WTC11 (cell line): ENCODE measurements at regions not wholly inside any gene's neighbourhood (a gene's known extent, or its start where the extent isn't known, plus 50 kb on each side); places are given as distances from the start of the nearest gene placed in this dataset.

Experiments used
- ATF1 ChIP-seq: sonication (generic); formaldehyde crosslinking; IDR thresholded peaks from 2 replicates; pipeline ENCODE4 v1.8.1; 2023; ENCODE audit warnings: mild to moderate bottlenecking, moderate library complexity, missing genetic modification reagents
- GTF2I ChIP-seq: fragments of 250-450 bp; sonication (Bioruptor Pico); conservative IDR thresholded peaks from 2 replicates; pipeline ENCODE4 v1.4.0; 2021; ENCODE audit warnings: mild to moderate bottlenecking
- NFE2L1 ChIP-seq: sonication (generic); formaldehyde crosslinking; IDR thresholded peaks from 2 replicates; pipeline ENCODE4 v1.8.1; 2023; ENCODE audit warnings: missing genetic modification reagents
- SMAD3 ChIP-seq: sonication (generic); formaldehyde crosslinking; IDR thresholded peaks from 2 replicates; pipeline ENCODE4 v1.8.0; 2022; ENCODE audit warnings: missing genetic modification reagents, mild to moderate bottlenecking, borderline replicate concordance
- SMAD4 ChIP-seq: sonication (generic); formaldehyde crosslinking; IDR thresholded peaks from 2 replicates; pipeline ENCODE4 v1.8.0; 2022; ENCODE audit warnings: mild to moderate bottlenecking, missing genetic modification reagents
- TF ChIP-seq, protein P1 (sequence below): sonication (generic); formaldehyde crosslinking; IDR thresholded peaks from 2 replicates; pipeline ENCODE4 v1.8.0; 2022; ENCODE audit warnings: mild to moderate bottlenecking, missing genetic modification reagents
- TF ChIP-seq, protein P2 (sequence below): sonication (generic); formaldehyde crosslinking; IDR thresholded peaks from 2 replicates; pipeline ENCODE4 v1.8.0; 2023; ENCODE audit warnings: missing genetic modification reagents, mild to moderate bottlenecking, borderline replicate concordance
- TF ChIP-seq, protein P3 (sequence below): fragments of 200-600 bp; IDR thresholded peaks from 2 replicates; pipeline ENCODE4 v1.8.0; 2022; ENCODE audit warnings: antibody characterized with exemption
- TF ChIP-seq, protein P4 (sequence below): sonication (generic); formaldehyde crosslinking; IDR thresholded peaks from 2 replicates; pipeline ENCODE4 v1.8.1; 2022; ENCODE audit warnings: low read depth, missing genetic modification reagents, borderline replicate concordance

DNA sequence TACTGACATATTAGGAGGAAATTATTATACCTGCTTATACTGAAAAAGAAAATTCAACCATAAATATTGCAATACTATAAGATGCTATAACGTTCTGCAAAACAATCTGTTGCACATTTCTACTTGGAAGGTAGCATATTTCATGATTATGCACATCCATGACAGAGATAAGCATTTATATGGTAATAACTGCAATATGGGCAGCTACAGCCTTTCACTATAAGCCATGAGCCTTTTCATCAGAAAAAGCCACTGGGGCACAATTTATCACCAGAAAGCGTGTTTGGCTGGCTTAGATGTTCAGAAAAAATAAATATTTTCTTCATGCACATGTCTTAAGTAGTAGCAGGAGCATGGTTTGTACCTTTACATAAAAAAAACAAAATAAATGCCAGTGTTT lies 340.7 kb downstream of the GALC start:
- no peak for TF ChIP-seq ATF1
- no peak for TF ChIP-seq SMAD4
- TF ChIP-seq, protein P1, sequence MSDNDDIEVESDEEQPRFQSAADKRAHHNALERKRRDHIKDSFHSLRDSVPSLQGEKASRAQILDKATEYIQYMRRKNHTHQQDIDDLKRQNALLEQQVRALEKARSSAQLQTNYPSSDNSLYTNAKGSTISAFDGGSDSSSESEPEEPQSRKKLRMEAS, result no peak
- TF ChIP-seq, protein P2, sequence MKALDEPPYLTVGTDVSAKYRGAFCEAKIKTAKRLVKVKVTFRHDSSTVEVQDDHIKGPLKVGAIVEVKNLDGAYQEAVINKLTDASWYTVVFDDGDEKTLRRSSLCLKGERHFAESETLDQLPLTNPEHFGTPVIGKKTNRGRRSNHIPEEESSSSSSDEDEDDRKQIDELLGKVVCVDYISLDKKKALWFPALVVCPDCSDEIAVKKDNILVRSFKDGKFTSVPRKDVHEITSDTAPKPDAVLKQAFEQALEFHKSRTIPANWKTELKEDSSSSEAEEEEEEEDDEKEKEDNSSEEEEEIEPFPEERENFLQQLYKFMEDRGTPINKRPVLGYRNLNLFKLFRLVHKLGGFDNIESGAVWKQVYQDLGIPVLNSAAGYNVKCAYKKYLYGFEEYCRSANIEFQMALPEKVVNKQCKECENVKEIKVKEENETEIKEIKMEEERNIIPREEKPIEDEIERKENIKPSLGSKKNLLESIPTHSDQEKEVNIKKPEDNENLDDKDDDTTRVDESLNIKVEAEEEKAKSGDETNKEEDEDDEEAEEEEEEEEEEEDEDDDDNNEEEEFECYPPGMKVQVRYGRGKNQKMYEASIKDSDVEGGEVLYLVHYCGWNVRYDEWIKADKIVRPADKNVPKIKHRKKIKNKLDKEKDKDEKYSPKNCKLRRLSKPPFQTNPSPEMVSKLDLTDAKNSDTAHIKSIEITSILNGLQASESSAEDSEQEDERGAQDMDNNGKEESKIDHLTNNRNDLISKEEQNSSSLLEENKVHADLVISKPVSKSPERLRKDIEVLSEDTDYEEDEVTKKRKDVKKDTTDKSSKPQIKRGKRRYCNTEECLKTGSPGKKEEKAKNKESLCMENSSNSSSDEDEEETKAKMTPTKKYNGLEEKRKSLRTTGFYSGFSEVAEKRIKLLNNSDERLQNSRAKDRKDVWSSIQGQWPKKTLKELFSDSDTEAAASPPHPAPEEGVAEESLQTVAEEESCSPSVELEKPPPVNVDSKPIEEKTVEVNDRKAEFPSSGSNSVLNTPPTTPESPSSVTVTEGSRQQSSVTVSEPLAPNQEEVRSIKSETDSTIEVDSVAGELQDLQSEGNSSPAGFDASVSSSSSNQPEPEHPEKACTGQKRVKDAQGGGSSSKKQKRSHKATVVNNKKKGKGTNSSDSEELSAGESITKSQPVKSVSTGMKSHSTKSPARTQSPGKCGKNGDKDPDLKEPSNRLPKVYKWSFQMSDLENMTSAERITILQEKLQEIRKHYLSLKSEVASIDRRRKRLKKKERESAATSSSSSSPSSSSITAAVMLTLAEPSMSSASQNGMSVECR (CRISPR knock-in tag), result no peak
- TF ChIP-seq, protein P3, sequence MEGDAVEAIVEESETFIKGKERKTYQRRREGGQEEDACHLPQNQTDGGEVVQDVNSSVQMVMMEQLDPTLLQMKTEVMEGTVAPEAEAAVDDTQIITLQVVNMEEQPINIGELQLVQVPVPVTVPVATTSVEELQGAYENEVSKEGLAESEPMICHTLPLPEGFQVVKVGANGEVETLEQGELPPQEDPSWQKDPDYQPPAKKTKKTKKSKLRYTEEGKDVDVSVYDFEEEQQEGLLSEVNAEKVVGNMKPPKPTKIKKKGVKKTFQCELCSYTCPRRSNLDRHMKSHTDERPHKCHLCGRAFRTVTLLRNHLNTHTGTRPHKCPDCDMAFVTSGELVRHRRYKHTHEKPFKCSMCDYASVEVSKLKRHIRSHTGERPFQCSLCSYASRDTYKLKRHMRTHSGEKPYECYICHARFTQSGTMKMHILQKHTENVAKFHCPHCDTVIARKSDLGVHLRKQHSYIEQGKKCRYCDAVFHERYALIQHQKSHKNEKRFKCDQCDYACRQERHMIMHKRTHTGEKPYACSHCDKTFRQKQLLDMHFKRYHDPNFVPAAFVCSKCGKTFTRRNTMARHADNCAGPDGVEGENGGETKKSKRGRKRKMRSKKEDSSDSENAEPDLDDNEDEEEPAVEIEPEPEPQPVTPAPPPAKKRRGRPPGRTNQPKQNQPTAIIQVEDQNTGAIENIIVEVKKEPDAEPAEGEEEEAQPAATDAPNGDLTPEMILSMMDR, result no peak
- no peak for TF ChIP-seq GTF2I (CRISPR knock-in tag)
- no peak for TF ChIP-seq SMAD3 (CRISPR knock-in tag)
- TF ChIP-seq, protein P4, sequence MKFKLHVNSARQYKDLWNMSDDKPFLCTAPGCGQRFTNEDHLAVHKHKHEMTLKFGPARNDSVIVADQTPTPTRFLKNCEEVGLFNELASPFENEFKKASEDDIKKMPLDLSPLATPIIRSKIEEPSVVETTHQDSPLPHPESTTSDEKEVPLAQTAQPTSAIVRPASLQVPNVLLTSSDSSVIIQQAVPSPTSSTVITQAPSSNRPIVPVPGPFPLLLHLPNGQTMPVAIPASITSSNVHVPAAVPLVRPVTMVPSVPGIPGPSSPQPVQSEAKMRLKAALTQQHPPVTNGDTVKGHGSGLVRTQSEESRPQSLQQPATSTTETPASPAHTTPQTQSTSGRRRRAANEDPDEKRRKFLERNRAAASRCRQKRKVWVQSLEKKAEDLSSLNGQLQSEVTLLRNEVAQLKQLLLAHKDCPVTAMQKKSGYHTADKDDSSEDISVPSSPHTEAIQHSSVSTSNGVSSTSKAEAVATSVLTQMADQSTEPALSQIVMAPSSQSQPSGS (CRISPR knock-in tag), result no peak
- no peak for TF ChIP-seq NFE2L1
